ENCODE measurements at regions not wholly inside any gene's neighbourhood (a gene's known extent, or its start where the extent isn't known, plus 50 kb on each side); places are given as distances from the start of the nearest gene placed in this dataset.

- no peak for TF ChIP-seq BCL3 (IDR thresholded peaks at IDR 0.05; ENCODE audit: borderline replicate concordance, insufficient read depth, low read depth, low read length, poor library complexity, severe bottlenecking)
Observed at GRCh38 chr11:30763951-30764350, 177.8 kb upstream of the MPPED2 start (continued).

- no peak overlapping the region for H3K4me2 ChIP-seq (ENCODE audit: control insufficient read depth, insufficient read depth)
- DNase-seq (ENCODE audit: low read depth, low spot score) (no peak), ATAC-seq (no peak), FAIRE-seq (no peak)
- H2AFZ ChIP-seq (ENCODE audit: control insufficient read depth, low read depth, low read length) = no peak overlapping the region
- no peak overlapping the region for H3K4me3 ChIP-seq
- ChIA-PET RAD21 (ENCODE audit: unreplicated experiment) (interaction anchor here (0.6 kb wide), 1 partner anchor 14 kb away, joined by 3 read pairs; no protein-coding TSS in a partner anchor), SMC1A (ENCODE audit: uncharacterized antibody, unreplicated experiment) (no interaction called here), POLR2A (no interaction called here), CTCF (no interaction called here)
- H3K36me3 ChIP-seq (ENCODE audit: control insufficient read depth in 2 of 2, insufficient read depth in 2 of 2, low read length in 1 of 2) = no peaks in the 10 kb centered on the region
- in situ Hi-C loops (cut with MboI) (no loop called here), intact Hi-C loops (cut with micrococcal nuclease; ENCODE audit: unreplicated experiment) (no loop called here)
- H3K79me2 ChIP-seq (ENCODE audit: control insufficient read depth, insufficient read depth, low read length) = no peaks in the 10 kb centered on the region
- TF ChIP-seq TAF1 (IDR thresholded peaks at IDR 0.05; ENCODE audit: borderline replicate concordance, low read depth, low read length) (no peak), EZH2 (IDR thresholded peaks at IDR 0.05; ENCODE audit: borderline replicate concordance, control insufficient read depth, low read depth, low read length) (no peak), REST (IDR thresholded peaks at IDR 0.05; ENCODE audit: low read depth, low read length) (no peak), CEBPZ (IDR thresholded peaks at IDR 0.05; ENCODE audit: low read depth, low read length) (no peak), SMAD1 (IDR thresholded peaks at IDR 0.05; ENCODE audit: low read depth, partially characterized antibody) (no peak), JUNB (IDR thresholded peaks at IDR 0.05) (no peak), USF2 (IDR thresholded peaks at IDR 0.05; ENCODE audit: borderline replicate concordance, low read depth, low read length) (no peak)
- H3K9ac ChIP-seq (ENCODE audit: control insufficient read depth, insufficient read depth, low read length) = no peak overlapping the region
- H3K27me3 ChIP-seq (replicated peaks in 1 of 2; ENCODE audit: control insufficient read depth in 2 of 2, insufficient read depth in 2 of 2, low read length in 1 of 2) = no peaks in the 10 kb centered on the region
- 16% methylated on average over 2 of the region's 2 CpGs for WGBS (ENCODE audit: insufficient coverage, insufficient replicate concordance, low lambda C conversion rate, missing lambda C conversion rate)
- H3K4me1 ChIP-seq (ENCODE audit: control insufficient read depth, insufficient read depth, low read length) = no peaks in the 10 kb centered on the region
- H3K27ac ChIP-seq (ENCODE audit: control insufficient read depth, insufficient read depth) = no peak overlapping the region
- H3K9me3 ChIP-seq (replicated peaks; ENCODE audit: control insufficient read depth, insufficient read depth, low read length) = no peaks in the 10 kb centered on the region
- no peaks in the 10 kb centered on the region for H4K20me1 ChIP-seq (ENCODE audit: control insufficient read depth, insufficient read depth)
- BruUV-seq (replicated peaks) = no TSS peak
Observed at GRCh38 chr11:30762188-30762587, 176.0 kb upstream of the MPPED2 start.

Data from GM12878 (cell line).